HFF-Myc (cell line): ENCODE measurements at regions not wholly inside any gene's neighbourhood (a gene's known extent, or its start where the extent isn't known, plus 50 kb on each side); places are given as distances from the start of the nearest gene placed in this dataset.

Source experiments
- DNase-seq: peaks from one replicate; pipeline ENCODE4 v3.0.0-alpha.2; 2011; ENCODE audit warnings: low read depth; ENCODE audit errors: extremely low read depth
- H3K4me3 ChIP-seq: replicated peaks from 2 replicates; pipeline ENCODE4 v1.5.1; 2011; ENCODE audit warnings: low read depth, mild to moderate bottlenecking, control low read depth, low read length
- CTCF ChIP-seq: IDR thresholded peaks from 2 replicates; pipeline ENCODE4 v1.5.1; 2012; ENCODE audit warnings: mild to moderate bottlenecking, low read depth, low read length, control low read depth; ENCODE audit errors: missing control alignments

GRCh38 chr15:94991718-94992117, 760.4 kb downstream of the MCTP2 start:
- no peak overlapping the region for H3K4me3 ChIP-seq
- no peak for TF ChIP-seq CTCF
- no peak for DNase-seq

GRCh38 chr15:95009635-95010034, 778.3 kb downstream of the MCTP2 start:
- no peak for TF ChIP-seq CTCF
- no peak overlapping the region for H3K4me3 ChIP-seq
- DNase-seq: no peak

- no peak for TF ChIP-seq CTCF
- no peak for DNase-seq
- no peak overlapping the region for H3K4me3 ChIP-seq
These were observed 782.0 kb downstream of the MCTP2 start for GRCh38 chr15:95013381-95013780.

- TF ChIP-seq CTCF: no peak
- H3K4me3 ChIP-seq: no peak overlapping the region
- DNase-seq: no peak
These were observed 785.3 kb downstream of the MCTP2 start for GRCh38 chr15:95016511-95017229.

GRCh38 chr15:95017666-95018328, 786.4 kb downstream of the MCTP2 start:
- no peak for DNase-seq
- no peak overlapping the region for H3K4me3 ChIP-seq

GRCh38 chr15:95018888-95019545, 787.7 kb downstream of the MCTP2 start:
- DNase-seq: no peak
- TF ChIP-seq CTCF: no peak
- H3K4me3 ChIP-seq: no peak overlapping the region

More at GRCh38 chr15:95017666-95018328, 786.4 kb downstream of the MCTP2 start:
- TF ChIP-seq CTCF: no peak
